Astrocyte (in vitro differentiated cells and primary cell): ENCODE measurements at regions not wholly inside any gene's neighbourhood (a gene's known extent, or its start where the extent isn't known, plus 50 kb on each side); places are given as distances from the start of the nearest gene placed in this dataset.

Experiments used
- CTCF ChIP-seq: IDR thresholded peaks from 2 replicates; pipeline ENCODE4 v1.5.1; 2011; ENCODE audit warnings: low read depth, mild to moderate bottlenecking, inconsistent platforms, low read length, moderate library complexity; ENCODE audit not compliant: insufficient read depth
- EZH2 ChIP-seq: IDR thresholded peaks from 2 replicates; pipeline ENCODE4 v1.6.1; 2012; ENCODE audit warnings: mild to moderate bottlenecking, low read length, inconsistent platforms; ENCODE audit not compliant: insufficient read depth

GRCh38 chr1:87243573-87243972, 85.1 kb upstream of the LMO4 start:
- TF ChIP-seq CTCF (no peak), EZH2 (no peak)
